ENCODE measurements at regions not wholly inside any gene's neighbourhood (a gene's known extent, or its start where the extent isn't known, plus 50 kb on each side); places are given as distances from the start of the nearest gene placed in this dataset.

GRCh38 chr4:178808106-178808505 is 1365.9 kb upstream of the AGA start:
- TF ChIP-seq CTCF (IDR thresholded peaks at IDR 0.05) (no peak), POLR2A (IDR thresholded peaks at IDR 0.05) (no peak)
